ENCODE measurements at regions not wholly inside any gene's neighbourhood (a gene's known extent, or its start where the extent isn't known, plus 50 kb on each side); places are given as distances from the start of the nearest gene placed in this dataset.

DNA sequence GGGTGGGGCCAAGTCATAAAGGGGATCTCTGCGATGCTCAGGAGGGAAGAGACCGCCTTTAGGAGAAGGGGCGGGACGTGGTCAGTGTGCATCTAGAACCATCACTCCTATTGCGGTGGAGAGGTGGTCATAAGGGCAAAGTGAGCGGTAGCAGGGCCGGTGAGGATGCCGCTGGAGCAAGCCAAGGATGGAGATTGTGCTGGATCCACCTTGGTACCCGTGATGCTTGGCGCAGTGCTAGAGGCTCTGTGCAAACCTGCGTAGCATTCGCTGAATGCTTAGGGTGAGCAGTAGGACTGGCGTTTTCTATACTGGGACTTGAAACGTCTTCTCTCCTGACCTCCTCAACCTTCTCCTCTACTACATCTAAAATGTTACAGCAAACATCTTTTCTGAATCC, 294.2 kb downstream of the FGF9 start:
- DNase-seq (ENCODE audit: low spot score) = no peak

DNA sequence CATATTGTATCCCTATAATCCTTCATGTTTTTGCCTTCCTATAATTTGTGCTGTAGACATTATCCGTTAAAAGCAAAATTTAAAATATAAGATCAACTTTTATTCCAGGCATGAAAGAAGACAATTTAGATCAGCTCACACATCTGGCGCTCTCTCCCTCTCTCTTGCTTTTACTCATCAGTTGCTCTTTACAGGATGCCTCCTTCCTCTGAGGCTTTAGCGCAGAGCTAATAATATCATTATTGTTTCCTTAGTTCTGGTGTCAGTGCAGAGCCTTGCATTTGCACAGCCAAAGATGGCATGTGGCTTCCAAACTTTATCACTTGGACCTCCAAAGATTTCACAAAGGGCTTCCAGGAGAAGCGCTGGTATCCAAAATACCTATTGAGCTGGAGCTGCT, 295.1 kb downstream of the FGF9 start:
- no peak for DNase-seq (ENCODE audit: low spot score)

DNA sequence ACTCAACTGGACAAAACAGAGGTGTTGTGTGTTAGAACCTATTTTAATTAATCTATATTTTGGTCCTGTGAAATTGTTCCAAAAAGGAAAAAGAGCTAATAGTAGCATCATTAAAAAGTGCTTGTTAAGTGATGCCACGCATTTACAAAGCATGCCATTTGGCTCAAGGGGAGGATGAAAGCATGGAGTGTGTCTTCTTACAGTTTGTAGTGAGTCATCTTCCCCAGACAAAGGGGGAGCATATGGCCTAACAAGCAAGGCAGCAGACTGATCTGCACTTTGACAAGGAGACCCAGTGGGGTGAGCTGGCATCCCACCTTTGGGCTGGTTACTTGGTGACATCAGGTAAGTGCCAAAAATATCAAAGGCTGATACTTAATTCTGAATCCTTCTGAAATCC, 297.0 kb downstream of the FGF9 start:
- no peak for DNase-seq (ENCODE audit: low spot score)

DNA sequence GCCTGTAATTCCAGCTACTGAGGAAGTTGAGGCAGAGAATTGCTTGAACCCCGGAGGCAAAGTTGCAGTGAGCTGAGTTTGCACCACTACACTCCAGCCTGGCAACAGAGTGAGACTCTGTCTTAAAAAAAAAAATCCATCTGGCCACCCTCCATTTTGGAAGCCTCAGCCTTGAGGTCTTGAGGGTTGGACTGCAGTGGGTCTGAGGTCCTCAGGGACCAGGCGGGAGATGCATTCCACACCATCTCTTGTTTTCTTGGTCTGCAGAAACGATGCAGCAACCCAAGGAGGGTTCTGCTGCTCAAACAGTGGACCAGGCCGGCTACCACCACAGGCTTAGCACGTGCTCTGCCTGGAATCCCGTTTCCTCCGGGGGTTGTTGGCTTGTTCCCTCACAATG, 299.3 kb downstream of the FGF9 start:
- DNase-seq (ENCODE audit: low spot score) = no peak

DNA sequence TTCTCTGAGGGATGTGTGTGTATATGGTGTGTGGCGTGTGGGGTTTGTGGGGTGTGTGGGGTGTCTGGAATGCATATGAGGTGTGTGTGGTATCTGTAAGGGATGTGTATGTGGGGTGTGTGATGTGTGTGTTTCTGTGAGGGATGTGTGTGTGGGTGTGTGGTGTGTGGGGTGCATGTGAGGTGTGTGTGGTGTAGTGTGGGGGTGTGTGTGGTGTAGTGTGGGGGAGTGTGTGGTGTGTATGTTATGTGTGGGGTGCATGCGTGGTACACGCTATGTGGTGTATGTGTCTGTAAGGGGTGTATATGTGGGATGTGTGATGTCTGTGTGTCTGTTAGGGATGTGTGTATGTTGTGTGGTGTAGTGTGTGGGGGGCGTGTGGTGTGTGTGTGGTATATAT, 300.0 kb downstream of the FGF9 start:
- no peak for DNase-seq (ENCODE audit: low spot score)

DNA sequence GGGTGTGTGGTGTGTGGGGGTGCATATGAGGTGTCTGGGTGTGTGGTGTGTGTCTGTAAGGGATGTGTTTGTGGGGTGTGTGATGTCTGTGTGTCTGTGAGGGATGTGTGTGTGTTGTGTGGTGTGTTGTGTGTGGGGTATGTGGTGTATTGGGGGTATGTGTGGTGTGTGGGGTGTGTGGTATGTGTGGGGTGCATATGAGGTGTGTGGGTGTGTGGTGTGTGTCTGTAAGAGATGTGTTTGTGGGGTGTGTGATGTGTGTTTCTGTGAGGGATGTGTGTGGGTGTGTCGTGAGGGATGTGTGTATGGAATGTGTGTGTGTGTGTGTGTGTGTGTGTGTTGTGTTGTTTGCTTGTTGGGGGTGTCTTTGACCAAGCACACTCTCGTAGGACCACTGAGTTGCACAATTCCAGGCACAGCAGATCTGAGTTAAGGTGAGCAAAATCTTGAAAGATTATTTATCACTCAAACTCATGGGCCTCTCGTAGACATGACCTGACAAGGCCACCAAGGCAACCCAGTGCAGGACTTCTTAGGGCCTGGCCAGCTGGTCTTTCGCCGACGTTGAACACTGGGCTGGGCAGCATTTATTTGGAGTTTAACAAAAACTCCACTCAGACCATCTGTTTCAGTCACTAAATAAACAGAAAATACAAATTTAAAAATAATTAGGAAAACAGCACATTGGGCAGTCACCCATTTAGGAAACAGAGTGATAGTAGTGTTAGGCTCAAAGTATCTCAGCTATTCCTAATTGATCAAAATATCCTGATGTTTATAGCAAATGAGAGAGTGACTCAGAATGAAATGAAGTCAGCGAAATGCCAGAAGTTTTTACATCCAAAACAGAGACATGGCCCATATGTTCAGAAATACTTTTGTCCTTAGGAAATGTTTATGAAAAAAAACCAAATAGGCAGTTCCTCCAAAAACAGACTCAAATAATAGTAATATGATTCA, 301.1 kb downstream of the FGF9 start:
- DNase-seq (ENCODE audit: low spot score) = peak; percentile 80

DNA sequence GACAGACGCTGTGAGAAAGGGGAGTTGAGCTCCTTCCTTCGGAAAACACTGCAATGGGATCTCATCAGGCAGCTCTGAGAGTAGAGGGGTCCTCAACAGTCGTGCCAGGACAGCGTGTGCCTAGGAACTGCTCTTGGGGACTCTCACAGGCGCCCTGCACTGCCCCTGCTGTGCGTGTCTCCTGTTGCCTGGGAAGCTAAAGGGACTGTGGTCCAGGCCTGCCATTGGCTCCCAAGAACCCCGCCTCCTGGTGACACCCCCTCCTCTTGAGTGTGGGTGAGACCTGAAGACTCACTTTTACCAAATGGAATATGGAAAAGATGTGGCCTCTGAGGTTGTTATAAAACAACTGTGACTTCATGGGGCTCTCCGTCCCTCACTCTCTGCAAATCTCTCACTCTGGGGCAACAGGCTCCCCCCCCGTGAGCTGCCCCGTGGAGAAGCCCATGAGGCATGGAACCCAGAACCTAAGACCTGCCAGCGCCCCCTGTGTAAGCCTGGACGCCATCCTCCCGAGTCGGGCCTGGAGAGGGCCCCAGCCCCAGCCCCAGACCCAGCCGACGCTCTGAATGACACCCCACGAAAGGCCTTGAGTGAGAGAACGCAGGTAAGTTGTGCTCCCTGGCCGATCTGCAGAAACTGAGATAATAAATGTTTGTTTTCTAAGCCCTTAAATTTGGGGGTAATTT, 302.7 kb downstream of the FGF9 start:
- no peak for DNase-seq (ENCODE audit: low spot score)

DNA sequence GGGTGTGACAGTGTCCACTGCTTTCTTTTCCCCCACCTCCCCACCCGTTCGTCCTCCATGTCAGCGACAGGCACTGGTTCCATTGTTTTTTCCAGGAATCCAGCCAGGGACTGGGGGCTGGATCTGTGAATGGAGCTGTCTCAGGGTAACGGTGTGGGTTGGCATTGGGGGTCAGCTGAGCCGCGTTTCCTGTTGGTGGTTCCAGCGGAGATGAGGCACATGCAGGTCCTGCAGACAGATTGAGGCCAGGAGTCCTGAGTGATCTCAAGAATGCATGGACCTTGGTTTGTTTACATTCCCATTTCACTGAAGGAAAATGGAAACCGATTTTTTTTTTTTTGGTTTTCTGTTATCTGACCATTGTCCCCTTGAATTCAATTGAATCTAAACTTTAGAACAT, 303.9 kb downstream of the FGF9 start:
- DNase-seq (ENCODE audit: low spot score) = no peak

DNA sequence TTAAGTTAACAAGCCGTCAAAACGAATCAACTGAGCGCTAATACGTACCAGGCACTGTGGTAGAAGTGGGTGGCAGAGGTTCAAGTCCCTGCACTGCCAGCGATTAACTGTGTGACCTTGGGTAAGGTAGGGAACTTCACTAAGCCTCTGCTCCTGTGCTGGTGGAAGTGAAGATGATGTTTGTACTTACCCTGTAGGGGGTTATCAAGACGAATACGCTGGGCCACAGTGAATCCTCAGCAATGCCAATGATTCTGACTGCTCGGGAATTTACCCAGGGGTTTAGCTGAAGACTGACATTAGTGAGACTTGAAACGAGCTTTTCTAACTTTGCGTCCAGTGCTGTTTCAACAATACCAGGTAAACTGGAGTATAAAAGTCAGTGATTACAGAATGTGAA, 305.3 kb downstream of the FGF9 start:
- no peak for DNase-seq (ENCODE audit: low spot score)

DNA sequence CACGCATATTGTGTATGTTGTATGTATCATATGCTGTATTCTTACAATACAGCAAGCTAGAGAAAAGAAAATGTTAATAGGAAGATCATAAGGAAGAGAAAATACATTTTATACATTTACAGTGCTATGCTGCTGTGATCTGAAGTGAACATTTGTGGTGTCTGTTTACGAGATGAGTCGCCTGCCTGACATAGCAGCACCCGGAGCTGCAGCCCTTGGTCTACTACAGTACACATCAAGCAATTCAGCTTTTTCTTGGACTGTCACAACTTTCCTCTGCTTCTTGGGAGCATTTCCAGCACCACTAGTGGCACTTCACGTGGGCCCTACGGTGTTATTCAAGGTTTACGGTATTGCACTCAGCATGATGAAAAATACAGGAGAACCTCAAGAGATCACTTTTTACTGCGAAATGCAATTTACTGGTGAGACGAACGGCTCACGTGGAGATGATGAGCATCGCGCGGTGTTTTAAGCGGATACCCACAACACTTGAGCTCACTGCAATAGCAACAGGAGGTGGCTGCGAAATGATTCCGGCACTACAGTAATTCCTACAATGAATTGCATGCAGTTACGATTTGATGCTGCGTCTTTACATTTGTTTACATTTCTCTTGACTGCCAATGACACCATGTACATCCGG, 308.4 kb downstream of the FGF9 start:
- DNase-seq (ENCODE audit: low spot score) = no peak

DNA sequence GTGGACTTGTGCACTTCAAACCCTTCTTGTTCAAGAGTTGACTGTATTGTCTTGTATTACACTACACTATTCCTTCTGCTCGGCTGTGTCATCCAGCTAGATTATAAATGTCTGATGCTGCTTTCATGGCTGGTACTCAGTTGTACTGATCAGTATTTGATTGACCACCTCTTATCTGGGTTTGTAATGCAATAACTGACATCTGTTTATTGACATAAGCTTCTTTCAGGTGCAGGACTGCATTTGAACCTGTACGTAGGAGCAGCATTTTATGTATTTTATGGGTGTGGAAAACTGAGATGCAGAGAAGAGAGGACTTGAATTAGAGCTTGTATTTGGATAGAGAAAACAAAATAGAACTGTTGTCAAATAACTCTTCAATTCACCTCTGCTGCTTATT, 309.2 kb downstream of the FGF9 start:
- no peak for DNase-seq (ENCODE audit: low spot score)

DNA sequence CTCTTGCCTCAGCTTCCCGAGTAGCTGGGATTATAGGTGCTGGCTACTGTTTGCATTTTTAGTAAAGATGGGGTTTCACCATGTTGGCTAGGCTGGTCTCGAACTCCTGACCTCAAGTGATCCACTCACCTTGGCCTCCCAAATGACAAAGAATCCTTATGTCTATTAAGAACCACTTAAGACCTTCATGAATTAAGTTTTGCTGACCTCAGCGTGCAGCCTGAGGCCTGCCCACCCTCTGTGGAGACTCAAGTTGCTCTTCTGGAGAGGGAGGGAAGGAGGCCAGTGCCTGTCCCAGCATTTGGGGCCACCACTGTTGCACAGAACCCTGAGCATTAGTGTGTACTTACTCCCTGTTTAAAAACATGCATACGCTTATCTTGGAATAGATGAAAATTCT, 313.3 kb downstream of the FGF9 start:
- DNase-seq (ENCODE audit: low spot score) = no peak

DNA sequence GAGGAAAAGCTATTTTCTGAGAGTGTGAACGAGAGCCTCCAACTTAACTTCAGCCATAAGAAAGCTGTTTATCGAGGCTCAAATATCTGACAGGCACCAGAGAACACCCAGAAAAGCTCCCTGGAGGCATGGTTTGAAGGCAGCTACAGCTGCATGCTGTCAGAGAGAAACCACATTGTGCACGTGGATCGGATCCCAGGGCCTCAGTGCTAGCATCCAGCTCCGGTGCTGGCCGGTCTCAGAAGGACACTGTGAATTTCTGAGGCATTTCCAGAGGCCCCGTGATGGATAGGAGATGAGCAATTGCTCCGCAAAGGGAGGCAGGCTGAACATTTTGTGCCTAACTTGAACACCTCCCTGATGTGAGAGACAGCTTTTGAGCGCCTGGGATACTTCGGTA, 315.7 kb downstream of the FGF9 start:
- DNase-seq (ENCODE audit: low spot score) = peak; percentile 41

DNA sequence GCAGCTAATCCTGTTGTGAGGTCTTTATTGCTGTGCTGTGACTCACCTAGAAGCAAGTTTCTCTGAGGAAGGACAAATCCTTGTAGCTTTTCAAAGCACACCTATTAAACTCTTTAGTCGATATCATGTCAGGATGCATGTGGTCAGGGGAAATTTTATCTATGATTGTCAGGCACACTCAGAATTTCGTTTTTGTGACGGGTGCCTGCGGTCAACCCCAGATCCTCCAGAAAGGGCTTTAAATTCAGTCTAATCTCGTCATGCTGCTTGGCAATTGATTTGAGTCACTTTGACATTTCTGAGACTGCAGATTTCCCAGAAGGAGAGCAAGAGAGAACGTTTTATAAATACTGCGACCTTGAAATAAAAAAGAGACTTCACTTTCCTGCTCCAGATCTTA, 316.9 kb downstream of the FGF9 start:
- DNase-seq (ENCODE audit: low spot score) = no peak

DNA sequence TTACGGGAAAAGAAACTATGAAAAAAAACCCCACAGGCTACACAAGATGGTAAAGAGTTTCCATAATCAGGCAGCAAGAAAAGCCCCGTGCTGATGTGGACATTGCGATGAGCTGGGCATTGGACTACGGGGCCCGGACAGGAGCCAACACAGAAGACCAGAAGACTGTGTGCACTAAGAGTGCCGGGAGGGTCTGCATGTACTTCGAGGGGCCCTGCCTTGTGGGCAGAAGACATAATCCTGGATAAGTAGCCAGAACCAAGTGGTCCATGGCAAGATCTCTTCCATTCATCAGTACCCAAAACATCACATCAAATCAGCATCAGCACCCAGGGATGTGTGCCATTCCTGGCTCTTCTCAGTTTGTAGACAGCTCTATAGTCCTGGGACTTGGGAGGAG, 317.8 kb downstream of the FGF9 start:
- DNase-seq (ENCODE audit: low spot score) = no peak

DNA sequence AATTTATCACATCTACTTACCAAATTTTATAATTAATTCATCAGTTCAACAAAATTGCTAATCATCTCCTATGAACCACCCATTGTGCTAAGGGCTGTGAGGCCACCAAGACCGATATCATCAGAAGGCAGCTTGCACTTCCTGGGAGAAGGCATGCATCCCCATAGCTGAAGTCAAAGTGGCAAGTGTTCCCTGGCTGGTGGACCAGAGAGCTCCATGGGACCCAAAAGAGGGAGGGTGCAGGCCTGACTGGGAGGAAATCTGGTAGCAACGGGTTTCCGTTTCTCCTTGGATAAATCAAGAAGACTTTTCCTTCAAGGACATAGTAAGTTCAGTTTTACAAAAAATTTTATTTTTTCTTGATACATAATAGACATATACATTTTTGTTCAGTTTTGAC, 325.2 kb downstream of the FGF9 start:
- DNase-seq (ENCODE audit: low spot score) = no peak

DNA sequence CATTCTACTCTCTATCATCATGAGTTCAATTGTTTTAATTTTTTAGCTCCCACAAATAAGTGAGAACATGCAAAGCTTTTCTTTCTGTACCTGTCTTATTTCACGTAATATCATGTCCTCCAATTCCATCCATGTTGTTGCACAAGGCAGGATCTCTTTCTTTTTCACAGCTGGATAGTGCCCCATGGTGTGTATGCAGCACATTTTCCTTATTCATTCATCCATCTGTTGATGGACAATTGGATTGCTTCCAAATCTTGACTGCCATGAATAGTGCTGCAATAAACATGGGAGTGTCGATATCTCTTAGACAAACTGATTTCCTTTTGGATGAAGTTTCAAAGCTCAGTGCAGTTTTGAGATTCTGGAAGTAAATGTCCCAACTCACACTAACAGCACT, 326.9 kb downstream of the FGF9 start:
- DNase-seq (ENCODE audit: low spot score) = no peak

DNA sequence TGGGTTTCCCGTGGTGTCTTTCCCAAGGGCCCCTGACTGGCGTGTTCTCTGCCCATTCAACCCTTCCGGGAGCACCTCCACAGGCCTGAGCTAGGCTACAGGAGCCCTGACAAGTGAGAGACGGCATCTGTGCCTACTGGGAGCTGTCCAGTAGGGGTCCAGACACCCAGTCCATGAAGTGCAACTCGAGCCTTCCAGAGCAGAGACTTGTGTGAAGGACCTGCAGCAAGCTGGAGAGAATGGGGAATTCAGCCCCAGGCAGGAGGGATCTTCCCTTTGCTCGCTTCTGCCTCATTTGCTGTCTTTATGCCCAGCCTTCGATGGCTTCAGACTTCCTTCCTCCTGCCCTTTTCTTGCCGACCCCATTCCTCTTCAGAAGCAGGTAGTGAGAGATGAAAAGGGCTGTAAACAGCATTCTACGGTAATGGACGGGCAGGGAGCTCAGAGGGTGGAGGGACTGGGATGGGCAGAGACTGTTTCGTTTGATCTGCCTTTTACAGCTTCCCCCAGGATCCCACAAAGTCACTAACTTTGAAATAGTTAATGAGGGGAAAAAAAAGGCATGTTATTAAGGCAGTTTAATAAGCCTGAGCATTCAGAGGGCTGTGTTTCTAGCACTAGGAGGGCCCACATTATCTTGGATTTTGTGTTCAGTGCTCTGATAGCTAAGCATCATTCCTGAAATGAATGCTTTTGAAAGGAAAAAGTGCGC, 327.6 kb downstream of the FGF9 start:
- no peak for DNase-seq (ENCODE audit: low spot score)

DNA sequence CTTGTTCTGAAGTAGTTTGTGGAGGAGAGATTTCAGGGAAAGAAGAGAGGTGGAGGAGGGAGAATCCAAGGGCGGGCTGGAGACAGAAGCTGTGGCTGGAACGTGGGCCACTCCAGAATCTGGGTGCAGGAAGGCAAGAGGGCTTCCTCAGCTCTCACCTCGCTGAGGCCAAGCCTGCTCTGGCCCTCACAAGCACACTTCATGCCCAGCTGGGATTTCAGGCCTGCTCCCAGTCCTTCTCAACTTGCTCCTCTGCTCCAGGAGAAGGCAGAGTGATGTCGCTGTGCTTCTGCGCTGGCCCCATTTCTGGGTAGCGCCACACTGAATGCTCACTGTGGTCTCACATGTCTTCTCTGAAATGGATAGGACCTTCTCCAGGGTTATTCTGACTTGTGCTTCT, 328.8 kb downstream of the FGF9 start:
- DNase-seq (ENCODE audit: low spot score) = no peak

DNA sequence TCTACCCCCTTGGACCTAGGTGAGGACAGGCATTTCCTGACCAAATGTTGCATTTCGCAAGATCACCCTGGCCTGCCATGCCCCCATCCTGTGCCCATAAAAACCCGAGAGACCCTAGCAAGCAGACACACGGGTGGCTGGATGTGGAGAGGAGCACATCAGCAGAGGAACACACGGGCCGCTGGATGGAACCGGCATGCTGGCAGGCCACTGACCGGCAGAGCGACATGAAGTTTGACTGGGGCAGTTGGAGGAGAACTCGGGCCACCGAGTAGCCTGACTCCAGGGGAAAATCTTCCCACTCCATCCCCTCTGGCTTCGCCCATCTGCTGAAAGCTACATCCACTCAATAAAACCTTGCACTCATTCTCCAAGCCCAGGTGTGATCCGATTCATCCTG, 329.3 kb downstream of the FGF9 start:
- no peak for DNase-seq (ENCODE audit: low spot score)

DNA sequence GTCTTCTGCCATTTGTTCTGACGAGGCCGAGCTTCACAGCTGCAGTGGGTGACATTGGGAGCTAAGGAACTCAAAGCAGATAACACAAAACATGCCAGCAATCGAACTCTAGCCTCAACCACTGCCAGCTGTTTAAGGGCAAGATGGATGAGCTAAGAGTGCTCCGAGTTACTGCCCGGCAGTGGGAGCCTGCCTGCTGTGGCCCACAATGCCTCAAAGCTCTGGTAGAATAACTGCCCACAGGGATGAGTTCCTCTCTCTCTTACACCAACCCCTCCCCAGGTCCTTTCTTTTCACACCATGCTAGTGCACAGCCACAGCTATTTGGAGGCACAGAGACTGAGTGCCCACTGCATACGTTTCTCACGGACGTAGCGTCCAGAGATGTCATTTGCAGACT, 330.5 kb downstream of the FGF9 start:
- DNase-seq (ENCODE audit: low spot score) = no peak

DNA sequence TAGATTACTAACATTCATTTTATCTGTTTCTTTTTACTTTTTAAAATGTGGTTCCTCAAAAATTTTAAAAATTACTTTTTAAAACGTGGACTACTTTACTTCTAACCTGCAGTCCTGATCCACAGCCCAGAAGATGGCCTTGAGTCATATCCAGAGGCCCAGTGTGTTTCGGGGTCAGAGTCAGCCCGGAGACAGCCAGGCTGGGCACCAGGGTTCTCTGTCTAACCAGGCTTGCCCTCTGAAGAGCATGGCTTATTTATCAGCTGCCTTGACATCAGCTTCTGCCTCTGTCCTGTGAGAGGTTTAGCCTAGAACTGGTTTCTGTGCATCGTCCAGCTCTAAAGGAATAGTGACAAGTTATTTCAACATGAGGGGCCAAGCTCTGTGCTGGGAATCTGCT, 332.0 kb downstream of the FGF9 start:
- no peak for DNase-seq (ENCODE audit: low spot score)

DNA sequence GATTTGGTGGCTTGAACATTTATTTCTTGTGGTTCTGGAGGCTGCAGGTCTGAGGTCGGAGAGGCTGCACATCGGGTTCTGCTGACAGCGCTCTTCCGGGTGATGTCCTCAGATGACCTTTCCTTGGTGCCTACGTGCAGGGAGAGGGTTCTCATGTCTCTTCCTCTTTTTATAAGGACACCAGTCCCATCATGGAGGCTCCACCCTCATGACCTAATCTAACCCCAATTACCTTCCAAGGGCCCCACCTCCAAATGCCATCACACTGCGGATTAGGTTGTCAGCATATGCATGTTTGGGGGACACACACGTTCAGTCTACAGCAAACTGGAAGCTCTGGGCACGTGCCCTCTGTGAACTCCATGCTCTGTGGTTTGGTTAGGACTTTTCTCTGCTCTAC, 338.6 kb downstream of the FGF9 start:
- DNase-seq (ENCODE audit: low spot score) = no peak
